ENCODE measurements at regions not wholly inside any gene's neighbourhood (a gene's known extent, or its start where the extent isn't known, plus 50 kb on each side); places are given as distances from the start of the nearest gene placed in this dataset.
"Not testable (repeated sequence)": the region's sequence is repeated elsewhere in the genome, so short reads cannot be mapped to it uniquely, and the experiment has no call there.

GRCh38 chr18:60200558-60200957 is 172.0 kb downstream of the MC4R start:
- DNase-seq, result no peak

- no peak for DNase-seq
Measured at GRCh38 chr18:60199505-60199904, 173.1 kb downstream of the MC4R start.

GRCh38 chr18:60197671-60198462 is 174.7 kb downstream of the MC4R start:
- DNase-seq, result no peak

GRCh38 chr18:60196836-60197606 is 175.6 kb downstream of the MC4R start:
- DNase-seq, result no peak

GRCh38 chr18:60193780-60194179 is 178.8 kb downstream of the MC4R start:
- no peak for DNase-seq

- no peak for DNase-seq
Measured at GRCh38 chr18:60191926-60192325, 180.6 kb downstream of the MC4R start.

GRCh38 chr18:60189856-60190255 is 182.7 kb downstream of the MC4R start:
- no peak for DNase-seq

- DNase-seq, result no peak
Measured at GRCh38 chr18:60188958-60189357, 183.6 kb downstream of the MC4R start.

GRCh38 chr18:60182223-60182622 is 190.4 kb downstream of the MC4R start:
- no peak for DNase-seq

GRCh38 chr18:60180671-60181070 is 191.9 kb downstream of the MC4R start:
- no peak for DNase-seq

GRCh38 chr18:60178224-60178623 is 194.4 kb downstream of the MC4R start:
- not testable (repeated sequence) for DNase-seq

GRCh38 chr18:60176259-60176658 is 196.3 kb downstream of the MC4R start:
- DNase-seq, result no peak

- no peak for DNase-seq
Measured at GRCh38 chr18:60174832-60175231, 197.7 kb downstream of the MC4R start.

GRCh38 chr18:60172030-60172429 is 200.5 kb downstream of the MC4R start:
- no peak for DNase-seq

GRCh38 chr18:60163622-60164021 is 209.0 kb downstream of the MC4R start:
- no peak for DNase-seq

GRCh38 chr18:60162388-60162787 is 210.2 kb downstream of the MC4R start:
- no peak for DNase-seq

GRCh38 chr18:60157810-60158209 is 214.8 kb downstream of the MC4R start:
- DNase-seq, result no peak

GRCh38 chr18:60153376-60153775 is 219.2 kb downstream of the MC4R start:
- DNase-seq, result no peak

GRCh38 chr18:60149316-60149715 is 223.3 kb downstream of the MC4R start:
- no peak for DNase-seq

GRCh38 chr18:60147323-60147722 is 225.3 kb downstream of the MC4R start:
- DNase-seq, result no peak

- DNase-seq, result no peak
Measured at GRCh38 chr18:60146220-60146960, 226.2 kb downstream of the MC4R start.

- no peak for DNase-seq
Measured at GRCh38 chr18:60145776-60146175, 226.8 kb downstream of the MC4R start.

GRCh38 chr18:60134806-60135205 is 235.0 kb downstream of the PMAIP1 start:
- no peak for DNase-seq

- no peak for DNase-seq
Measured at GRCh38 chr18:60130284-60130683, 230.5 kb downstream of the PMAIP1 start.

Data from AML-193 (cell line).